ENCODE measurements at regions not wholly inside any gene's neighbourhood (a gene's known extent, or its start where the extent isn't known, plus 50 kb on each side); places are given as distances from the start of the nearest gene placed in this dataset.

DNA sequence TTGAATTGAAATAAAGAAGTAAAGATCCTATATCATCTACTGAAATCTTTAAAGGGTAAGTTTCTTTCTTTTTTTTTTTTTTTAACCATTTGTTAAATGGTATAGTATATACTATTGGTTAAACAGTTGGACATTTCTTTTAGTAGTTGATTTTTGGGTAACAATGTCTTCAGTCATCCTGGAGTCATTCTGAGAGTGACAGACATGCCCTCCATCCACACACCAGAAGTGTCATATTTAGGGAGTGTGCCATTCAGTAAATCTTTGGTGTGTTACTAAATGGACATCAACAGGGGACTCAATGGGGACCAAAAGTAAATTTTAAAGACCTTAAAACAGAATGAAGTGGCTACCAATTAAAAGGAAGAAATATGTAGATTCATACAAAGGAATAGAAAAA lies 50.8 kb upstream of the SLC39A10 start:
- DNase-seq = no peak

DNA sequence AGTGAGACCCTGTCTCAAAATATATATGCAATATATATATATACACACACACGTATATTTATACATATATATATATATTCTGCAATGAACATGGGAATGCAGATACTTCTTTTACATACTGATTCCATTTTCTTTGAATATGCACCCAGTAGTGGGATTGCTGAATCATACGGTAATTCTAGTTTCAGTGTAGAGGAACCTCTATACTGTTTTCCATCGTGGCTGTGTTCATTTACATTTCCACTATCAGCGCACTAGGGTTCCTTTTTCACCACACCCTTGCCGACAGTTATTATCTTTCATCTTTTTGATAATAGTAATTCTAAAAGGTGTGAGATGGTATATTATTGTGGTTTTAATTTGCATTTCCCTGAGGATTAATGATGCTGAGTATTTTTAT lies 52.3 kb upstream of the SLC39A10 start:
- DNase-seq = no peak

DNA sequence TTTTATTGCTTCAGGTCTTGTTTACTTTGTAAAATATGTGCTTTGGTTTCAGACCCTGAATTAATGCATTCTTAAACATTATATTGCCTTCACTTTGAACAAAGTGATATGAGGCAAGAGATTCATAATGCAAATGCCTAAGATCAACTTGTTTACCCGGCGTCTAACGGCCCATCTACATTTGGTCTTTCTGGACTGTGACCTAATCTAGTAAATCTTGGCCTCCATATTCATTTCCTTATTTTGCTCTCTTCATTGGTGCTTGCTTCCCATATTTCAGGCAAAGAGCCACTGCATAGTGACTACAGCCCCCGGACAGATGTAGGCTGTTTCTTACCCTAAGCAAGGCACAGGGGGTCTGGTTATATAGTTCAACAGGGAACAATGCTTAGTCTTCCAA lies 53.0 kb upstream of the SLC39A10 start:
- DNase-seq = no peak

DNA sequence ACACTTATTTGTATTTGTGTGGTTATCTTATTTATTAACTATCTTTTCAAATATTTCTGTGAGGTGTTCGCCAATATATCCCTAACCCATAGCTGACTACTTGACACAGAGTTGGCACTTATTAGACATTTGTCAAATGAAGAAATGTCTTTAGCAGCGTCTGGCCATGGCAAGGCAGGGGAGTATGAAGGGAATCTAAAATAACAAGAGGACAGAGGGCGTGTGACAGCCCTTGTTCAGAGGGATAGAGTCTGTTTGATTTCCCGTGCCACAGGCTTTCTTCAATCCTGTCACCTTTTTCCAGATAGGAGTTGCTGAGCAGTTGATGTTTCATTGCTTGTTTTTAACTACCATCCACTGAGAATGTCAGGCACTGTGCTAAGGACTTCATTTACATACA lies 53.6 kb upstream of the SLC39A10 start:
- no peak for DNase-seq

DNA sequence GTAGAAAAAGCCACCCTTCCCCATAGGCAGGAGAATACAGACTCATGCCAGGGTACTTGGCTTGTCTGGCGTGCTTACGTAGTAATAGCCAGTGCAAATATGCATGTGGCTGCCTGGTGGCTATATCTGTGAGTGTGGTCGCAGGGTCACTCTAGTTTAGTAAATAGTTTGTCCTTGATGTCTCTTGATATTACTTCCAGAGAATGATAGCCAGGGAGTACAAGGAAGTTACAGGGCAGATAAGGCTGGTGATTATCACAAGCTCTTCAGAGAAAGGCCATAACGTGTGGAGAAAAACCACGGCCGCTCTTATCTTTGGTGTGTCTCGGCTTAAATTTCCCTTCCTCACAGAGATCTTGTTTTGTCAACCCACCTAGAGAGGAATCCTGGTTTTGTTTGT lies 54.3 kb upstream of the SLC39A10 start:
- no peak for DNase-seq

DNA sequence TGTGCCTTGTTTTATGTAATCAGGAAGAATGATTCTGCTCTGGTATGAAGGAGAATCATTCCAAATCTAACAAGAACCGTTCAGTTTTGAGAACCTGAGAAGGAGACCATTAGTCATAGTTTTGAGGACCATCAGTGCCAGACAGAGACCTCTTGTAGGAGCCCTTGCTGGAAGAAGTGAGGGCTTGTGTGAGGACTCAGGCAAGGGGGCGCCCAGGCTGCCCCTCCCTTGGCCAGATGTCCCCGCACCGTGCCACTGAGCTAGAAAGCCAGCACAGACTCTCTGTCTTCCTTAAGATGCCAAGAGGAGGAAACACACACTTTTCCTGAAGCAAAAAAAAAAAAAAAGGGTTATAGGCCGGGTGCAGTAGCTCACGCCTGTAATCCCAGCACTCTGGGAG lies 55.7 kb upstream of the SLC39A10 start:
- DNase-seq = no peak

DNA sequence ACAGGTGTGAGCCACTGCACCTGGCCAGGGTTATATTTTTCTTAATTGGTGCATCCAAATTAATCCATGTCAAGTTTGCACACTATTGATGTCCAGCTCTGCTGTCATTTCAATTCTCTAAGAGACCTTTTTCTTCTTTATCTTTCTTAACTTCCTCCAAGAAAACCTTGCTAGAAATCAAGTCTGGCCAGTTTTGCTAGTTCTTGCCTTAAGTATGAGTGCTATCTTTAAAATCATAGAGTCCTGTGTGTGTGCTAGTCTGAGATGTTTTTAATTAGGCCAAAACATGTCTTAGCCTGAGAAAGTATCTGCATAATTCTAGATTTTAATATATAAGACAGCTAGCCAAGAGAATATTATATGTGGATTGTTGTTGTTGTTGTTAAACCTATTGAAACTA lies 56.2 kb upstream of the SLC39A10 start:
- no peak for DNase-seq

DNA sequence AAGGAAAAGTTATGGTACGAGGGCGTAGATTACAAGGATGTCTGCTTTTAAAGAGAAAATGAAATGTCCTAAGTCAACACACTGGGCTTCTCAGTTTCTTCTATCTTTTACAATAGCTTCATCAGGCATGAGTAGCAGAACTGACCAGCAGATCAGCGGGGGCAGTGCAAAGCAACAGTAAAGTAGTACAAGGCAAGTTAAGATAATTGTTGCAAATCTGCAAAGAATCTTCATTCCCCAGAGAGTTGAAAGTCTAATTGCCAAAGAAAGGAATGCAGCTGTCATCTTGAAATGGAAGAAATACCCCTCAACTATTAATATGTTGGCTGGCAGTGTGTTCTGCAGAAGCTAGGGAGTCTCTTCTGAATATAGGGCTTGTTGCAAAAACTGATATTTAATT lies 60.2 kb upstream of the SLC39A10 start:
- DNase-seq = no peak

DNA sequence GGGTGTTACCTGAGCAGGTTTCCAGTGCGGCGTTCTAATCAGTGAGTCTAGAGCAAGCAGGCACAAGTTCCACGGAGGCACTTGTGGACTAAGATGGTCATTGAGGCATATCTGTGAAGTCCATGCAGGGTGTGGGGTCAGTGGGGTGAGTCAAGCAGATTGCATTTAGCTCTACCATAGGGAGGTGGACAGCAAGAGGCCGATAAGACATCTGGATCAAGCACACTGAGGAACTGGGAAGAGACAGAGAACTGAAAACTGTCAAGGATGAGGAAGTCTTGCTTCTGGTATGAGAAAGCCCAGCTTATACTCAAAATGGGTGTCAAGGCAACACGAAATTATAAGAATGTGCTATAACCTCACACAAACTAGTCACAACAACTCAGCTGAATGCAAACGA lies 61.2 kb upstream of the SLC39A10 start:
- DNase-seq = no peak

DNA sequence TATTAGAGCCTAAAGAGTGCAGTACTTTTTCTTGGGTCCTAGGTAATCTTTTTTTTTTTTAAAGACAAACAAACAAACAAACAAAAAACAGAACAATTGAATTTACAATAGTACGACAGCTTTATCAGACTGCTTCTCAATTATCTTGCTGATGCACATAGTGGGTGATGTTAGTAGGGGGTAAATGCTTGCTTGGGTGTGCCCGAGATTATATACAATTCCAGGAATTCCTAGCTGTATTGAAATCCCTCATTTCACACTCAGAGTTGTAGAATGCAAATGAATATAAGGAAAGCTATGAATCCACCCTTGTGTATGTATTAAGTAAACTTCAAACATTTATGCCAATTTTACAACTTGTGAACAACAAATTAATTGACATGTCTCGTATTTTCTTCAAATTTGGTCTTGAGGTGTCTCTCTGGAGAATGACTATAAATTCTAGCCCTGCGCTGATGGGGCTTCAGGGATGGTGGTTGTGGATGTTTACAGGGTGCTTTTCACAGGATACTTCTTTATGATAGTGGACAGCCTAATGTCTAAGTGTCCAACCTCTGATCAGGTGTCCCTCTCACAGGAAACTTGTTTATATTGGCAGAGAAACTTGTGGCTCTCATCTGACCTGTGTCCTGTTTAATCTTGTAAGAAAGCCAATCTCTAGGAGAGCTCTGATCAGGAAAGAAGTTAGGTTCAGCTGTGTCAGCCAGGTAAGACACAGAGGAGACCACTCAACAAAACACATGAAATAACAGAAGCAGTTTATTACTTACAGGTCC lies 61.9 kb upstream of the SLC39A10 start:
- DNase-seq = no peak

DNA sequence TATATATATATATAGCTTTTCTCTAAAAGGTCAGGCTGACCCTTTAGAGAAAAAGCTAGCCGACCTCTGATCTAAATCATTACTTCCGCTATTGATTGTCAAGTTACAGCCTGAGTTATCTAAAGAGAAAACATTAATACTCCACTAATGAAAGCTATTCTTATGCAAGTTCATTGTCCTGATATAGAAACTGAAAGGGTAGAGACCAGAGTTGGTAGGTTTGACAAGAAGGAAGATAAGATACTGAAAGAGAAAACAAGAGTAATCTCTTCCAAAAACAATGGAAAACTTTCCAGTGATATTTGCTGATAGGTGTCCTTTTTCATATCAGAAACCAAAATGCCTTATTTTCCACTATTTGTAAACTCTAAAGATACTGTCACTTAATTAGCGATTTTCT lies 62.8 kb upstream of the SLC39A10 start:
- no peak for DNase-seq

DNA sequence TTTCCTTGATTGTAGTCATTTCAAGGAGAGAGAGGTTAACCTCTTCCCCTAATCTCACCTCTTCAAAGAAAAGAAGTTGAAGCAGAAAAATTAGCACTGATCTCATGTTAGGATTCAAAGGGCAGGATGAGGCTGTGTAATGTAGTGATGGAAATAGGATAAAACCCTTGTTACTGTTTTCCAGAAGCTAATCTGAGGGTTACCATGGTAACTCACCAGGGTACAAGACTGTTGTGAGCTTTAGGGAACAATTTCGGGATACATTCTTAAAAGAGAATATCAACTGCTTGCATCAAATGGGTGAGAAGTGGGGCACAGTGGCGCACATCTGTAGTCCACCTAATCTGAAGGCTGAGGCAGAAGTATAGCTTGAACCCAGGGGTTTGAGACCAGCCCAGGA lies 64.9 kb upstream of the SLC39A10 start:
- DNase-seq = no peak

DNA sequence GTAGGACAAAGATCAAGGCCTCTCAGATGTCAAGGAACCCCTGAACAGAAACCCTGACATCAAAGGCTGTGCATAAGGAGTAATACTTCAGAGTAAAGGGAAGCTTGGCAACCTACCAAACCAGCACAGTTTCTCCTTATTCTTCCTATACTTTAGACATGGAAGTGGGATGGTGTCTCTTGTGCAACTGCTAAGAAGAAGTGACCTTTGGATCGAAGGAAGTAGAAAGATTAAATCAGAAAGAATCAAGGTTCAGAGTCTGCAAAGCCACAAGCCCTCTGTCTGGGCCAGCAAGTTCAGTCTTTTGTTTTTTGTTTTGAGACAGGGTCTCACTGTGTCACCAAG lies 66.2 kb upstream of the SLC39A10 start:
- DNase-seq = no peak

DNA sequence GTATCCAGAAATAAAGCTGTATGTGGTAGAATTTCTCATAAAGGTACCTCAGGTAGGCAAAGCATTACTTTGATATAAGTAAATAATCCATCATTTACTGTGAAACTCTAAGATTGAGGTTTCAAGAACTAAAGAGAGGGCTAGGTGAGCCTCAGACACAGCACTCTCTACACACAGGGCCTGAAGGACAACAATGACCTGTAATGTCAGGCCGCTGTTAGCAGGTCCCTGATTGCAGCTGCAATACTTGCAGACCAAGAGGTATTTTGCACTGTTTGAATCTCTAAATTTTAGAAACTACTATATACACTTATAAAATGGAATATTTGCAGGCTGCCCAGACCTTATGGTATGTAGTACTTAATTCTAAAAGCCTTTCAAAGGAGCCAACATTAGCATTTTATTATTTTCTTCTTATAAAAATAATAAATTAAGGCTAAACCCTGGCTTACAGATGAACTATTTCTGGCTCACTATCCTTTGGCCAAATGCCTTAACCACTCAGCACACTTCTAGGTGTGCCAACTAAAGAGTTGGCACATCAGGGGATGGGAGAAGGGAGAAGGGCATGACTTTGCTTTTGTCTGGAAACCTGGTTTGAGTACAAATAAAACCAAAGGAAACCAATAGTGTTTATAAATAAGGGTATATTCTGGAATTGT lies 66.7 kb upstream of the SLC39A10 start:
- DNase-seq = no peak

DNA sequence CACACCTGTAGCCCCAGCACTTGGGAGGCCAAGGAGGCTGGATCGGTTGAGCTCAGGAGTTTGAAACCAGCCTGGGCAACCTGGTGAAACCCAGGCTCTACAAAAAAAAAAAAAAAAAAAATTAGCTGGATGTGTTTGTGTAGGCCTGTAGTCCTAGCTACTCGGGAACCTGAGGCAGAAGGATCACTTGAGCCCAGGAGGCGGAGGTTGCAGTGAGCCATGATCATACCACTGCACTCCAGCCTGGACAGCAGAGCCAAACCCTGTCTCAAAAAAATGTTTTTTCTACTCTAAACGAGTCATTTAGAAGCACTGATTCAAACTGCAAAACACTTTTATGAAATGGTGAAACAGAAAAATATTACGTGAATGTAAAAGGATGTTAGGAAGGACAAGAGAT lies 69.1 kb upstream of the SLC39A10 start:
- DNase-seq = no peak

DNA sequence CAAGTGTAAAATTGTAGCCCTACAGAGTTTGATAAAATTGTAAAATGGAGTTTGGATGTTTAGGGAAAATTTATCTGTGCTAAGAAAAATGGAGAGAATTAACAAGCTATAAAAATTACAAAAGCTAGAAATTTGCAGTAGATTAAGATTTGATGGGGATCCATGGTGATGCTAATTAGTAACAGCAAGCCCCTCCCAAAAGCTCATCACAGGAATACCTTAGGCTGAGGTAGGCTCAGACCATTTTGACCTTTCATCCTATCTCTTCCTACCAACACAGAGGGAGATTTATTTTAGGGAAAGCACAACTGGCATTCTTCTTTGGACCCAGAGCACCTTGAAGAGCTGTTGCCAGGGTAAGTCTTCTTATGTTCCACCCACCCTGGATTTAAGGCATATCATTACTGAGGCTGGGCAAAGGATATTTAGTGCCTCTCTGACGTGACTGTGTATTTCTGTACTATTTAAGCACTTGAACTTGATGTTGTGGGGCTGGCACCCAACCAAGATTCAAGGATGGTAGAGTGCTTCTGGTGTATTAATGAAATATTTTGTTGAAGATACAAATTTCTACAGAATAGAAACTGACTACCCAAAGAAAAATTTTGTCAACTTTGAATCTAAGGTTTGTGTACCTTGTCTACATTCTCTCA lies 70.8 kb upstream of the SLC39A10 start:
- no peak for DNase-seq

DNA sequence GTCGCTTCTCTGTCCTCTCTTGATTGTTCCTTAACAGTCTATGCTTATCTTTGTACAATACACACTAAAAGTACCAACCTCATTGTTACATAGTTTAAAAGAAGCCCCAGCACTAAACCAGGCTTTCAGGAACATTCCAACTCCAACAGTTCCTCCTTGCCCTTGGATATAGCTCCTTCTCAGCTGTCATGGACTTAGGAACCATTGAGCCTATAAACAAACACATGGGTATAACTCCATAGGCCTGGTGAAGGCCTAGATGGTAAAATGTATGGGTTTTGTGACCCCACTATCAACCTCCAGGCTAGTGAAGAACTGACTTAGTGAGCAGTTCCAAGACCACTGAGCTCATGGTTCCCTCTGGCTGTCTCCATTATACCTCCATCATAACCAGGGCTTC lies 74.8 kb upstream of the SLC39A10 start:
- DNase-seq = no peak

DNA sequence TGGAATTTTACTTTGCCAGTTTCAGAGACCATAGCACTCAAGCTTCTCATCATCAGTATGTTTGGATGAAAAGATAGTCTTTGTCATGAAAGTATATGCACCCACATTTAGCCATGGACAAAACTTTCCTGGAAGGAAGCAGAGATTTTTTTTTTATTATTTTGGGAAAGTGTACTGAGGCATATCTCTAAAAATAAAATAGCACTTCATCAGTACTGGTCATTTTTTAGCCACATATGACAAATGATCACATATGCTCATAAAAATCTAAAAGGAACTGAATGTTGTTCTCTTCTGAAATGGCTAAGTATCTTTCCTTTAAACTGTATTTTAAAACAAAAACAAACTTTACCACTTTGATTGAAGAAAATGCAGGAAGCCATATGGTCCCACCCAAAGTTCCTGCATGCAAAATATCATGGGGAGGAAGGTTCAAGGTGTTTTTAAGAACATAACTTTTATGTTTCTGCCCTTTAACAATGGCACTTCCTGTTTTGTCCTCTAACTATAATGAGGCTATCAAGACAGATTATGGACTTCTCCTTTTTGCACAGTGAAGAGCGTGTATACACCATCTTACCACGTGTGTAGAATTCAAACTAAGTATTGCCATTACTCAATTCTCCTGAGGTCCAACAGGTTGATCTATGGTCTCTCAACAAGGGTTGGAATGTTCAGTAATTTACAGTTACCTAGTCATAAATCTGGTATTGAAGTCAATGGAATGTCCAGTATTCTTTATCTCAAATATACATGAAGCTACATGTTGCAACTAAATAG lies 77.1 kb upstream of the SLC39A10 start:
- no peak for DNase-seq

DNA sequence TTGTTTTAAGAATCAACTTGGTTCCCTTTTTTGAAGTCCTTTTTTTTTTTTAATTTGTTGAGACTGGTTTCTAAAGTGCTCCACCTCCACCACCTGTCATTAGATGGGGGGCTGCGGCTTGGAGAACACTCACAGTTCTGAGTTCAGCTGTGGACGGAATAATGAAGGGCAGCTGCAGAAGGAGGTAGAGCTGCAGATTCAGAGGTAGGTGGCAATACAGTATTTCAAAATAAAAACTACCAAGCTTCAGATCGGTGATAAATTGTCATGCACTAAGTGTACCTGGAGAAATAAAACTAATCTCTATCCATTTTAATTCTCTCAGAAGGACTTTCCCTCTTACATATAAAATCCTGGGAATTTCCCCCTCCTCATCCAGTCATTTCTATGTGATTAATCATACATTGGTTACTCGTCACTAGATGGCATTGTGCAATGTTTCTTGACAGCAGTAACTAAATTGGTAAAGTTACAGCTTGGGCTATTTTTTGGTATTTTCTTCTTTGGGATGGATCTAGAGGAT lies 81.1 kb upstream of the SLC39A10 start:
- no peak for DNase-seq

DNA sequence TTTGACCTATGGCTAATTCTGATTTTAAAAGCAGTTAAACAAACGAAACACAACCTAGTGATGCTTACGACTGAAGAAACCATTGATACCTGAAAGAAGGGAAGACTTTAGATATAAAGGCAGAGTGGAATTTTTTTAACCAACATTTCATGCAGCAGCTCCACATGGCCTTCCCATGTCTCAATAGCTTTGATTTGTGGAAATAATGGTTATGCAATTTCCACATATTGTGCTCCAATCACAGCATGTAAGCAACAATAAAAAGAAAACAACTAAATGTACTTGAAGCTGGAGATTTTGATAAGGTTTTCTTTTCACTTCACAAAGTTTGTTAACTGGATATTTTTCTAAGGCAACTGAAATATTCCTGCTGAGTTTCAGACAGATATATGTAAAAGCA lies 82.0 kb upstream of the SLC39A10 start:
- no peak for DNase-seq

DNA sequence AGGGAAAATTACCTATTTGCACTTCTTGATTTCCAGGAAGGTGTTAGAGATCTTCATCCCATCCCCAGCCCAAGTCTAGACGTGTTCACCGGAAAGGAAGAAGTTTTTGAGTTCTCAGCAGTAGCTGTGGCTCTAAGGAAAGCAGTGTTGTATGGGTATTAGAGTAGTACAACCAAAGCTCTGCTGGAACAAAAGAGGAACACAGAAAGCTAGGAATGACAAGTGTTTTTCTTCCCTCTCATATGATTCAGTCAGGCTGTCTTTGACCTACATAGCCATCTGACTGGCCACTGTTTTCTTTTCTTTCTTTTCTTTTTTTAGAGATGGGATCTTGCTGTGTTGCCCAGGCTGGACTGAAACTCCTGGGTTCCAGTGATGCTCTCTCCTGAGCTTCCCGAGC lies 82.7 kb upstream of the SLC39A10 start:
- DNase-seq = no peak

DNA sequence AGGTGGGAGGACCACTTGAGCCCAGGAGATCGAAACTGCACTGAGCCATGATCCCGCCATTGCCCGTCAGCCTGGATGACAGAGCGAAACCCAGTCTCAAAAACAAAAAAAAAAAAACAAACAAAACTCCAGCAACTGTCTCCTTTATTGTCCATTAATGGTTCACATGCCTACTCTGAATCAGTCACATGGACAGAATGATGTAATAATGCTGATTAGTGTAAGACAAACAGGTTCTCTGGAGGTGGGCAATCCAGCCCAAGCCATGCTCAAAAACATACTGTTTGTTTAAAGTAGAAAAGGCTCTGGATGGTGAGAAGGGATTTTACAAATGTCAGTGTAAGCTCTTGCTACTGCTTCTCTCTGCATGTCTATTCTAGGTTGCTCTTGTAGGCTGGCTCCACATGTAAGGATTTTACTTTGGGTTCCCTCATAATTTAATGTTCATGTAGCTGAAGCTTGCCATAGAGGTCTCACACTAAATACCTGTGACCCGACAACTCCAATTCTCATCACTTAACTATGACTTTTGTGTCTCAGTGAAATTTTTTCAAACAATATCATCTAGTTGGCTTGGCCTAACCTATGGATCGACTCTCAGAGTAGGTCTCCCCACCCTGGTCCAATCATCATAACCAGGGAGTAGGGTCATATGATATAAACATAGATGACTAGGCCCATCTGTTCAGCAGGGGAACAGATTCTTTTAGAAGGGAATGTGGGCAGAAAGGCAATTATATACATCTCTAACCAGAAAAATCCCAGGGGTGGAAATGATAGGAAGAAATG lies 83.9 kb upstream of the SLC39A10 start:
- no peak for DNase-seq

DNA sequence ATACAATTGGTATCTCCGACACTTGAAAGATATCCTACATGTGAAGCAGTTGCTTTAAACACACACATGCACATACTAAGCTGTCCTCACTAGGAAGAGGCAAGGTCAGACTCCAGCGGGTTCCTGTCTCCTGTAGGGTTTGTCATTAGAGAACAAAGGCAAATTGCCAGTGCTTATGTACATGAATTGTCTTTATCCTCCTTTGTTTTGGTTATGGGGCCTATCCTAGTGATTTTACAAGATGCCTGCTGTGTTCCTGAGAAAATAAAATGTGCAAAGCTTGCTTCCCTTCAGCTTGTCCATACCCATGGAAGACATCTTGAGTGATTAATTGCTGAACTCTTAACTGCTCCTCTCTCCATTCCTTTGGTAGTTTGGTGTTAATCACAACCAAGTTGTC lies 86.7 kb upstream of the SLC39A10 start:
- DNase-seq = no peak

Measured in activated CD8-positive, alpha-beta memory T cell treated with anti-CD3 and anti-CD28 coated beads for 24 hours (primary cell).